B cell (primary cell): ENCODE measurements at regions not wholly inside any gene's neighbourhood (a gene's known extent, or its start where the extent isn't known, plus 50 kb on each side); places are given as distances from the start of the nearest gene placed in this dataset.

Source experiments
- ATAC-seq: fragments of 200-7000 bp; cut with Tn5 transposase; one replicate; pipeline ENCODE4 v1.10.0; 2021; ENCODE audit warnings: low read depth, mild to moderate bottlenecking, moderate number of reproducible peaks, moderate library complexity
- CTCF ChIA-PET: fragments of 350-600 bp; sonication (Branson Sonifier 250); formaldehyde crosslinking; loops from one replicate; lab custom pipeline; 2021; ENCODE audit warnings: antibody characterized with exemption, inconsistent platforms; lab: Charles Lee
- POLR2A ChIA-PET: fragments of 350-600 bp; sonication (Branson Sonifier 250); formaldehyde crosslinking; loops from one replicate; lab custom pipeline; 2021; ENCODE audit warnings: antibody characterized with exemption; lab: Charles Lee
- DNase-seq: peaks from one replicate; pipeline ENCODE4 v3.0.0; 2013
- H2AFZ ChIP-seq: 2 replicates; pipeline ENCODE4 v1.6.1; 2012; ENCODE audit warnings: mild to moderate bottlenecking, low read depth, low read length; ENCODE audit not compliant: insufficient read depth, poor library complexity, severe bottlenecking
- H3K27ac ChIP-seq, 2 donors: 1 replicate in 1 of 2; 2 replicates in 1 of 2; pipeline ENCODE4 v1.5.1; 2012 to 2013; ENCODE audit warnings: low read length in 2 of 2, mild to moderate bottlenecking in 2 of 2, moderate library complexity in 1 of 2
- H3K27me3 ChIP-seq, 4 experiments: fragments of 200-600 bp in 1 of 4; sonication (generic) in 1 of 4; replicated peaks in 1 of 4; 1 replicate in 2 of 4; 2 replicates in 2 of 4; pipeline versions ENCODE4 v1.6.1 to v1.7.0; 2013 to 2016; ENCODE audit warnings: low read length in 3 of 4, mild to moderate bottlenecking in 2 of 4, mixed read lengths in 1 of 4, moderate library complexity in 1 of 4; ENCODE audit not compliant: insufficient read depth in 4 of 4, control insufficient read depth in 3 of 4; ENCODE audit errors: control extremely low read depth in 1 of 4
- H3K36me3 ChIP-seq, 2 experiments: replicated peaks in 1 of 2; 1 replicate in 1 of 2; 2 replicates in 1 of 2; pipeline versions ENCODE4 v1.6.1 to v1.7.1; 2013; ENCODE audit warnings: low read length in 1 of 2; ENCODE audit not compliant: insufficient read depth in 2 of 2, control insufficient read depth in 1 of 2; ENCODE audit errors: control extremely low read depth in 1 of 2, extremely low read depth in 1 of 2
- H3K4me1 ChIP-seq, 2 donors: fragments of 200-600 bp in 1 of 2; sonication (generic) in 1 of 2; 1 replicate in 1 of 2; 2 replicates in 1 of 2; pipeline versions ENCODE4 v1.5.1 to v1.6.1; 2013 to 2017; ENCODE audit warnings: low read length in 2 of 2; ENCODE audit not compliant: control insufficient read depth in 2 of 2, insufficient read depth in 2 of 2
- H3K4me2 ChIP-seq: replicated peaks from 2 replicates; pipeline ENCODE3; 2012; ENCODE audit warnings: mild to moderate bottlenecking, low read depth, low read length; ENCODE audit not compliant: poor library complexity, severe bottlenecking
- H3K4me3 ChIP-seq, 5 experiments: fragments of 200-600 bp in 1 of 5; sonication (generic) in 1 of 5; 1 replicate in 3 of 5; 2 replicates in 2 of 5; pipeline versions ENCODE4 v1.5.1 to v1.7.0; 2011 to 2016; ENCODE audit warnings: low read length in 4 of 5, mild to moderate bottlenecking in 4 of 5, low read depth in 2 of 5, control low read depth in 1 of 5, moderate library complexity in 1 of 5; ENCODE audit not compliant: insufficient read depth in 1 of 5; ENCODE audit errors: control extremely low read depth in 1 of 5, extremely low read depth in 1 of 5
- H3K79me2 ChIP-seq: fragments of 200-600 bp; sonication (generic); one replicate; pipeline ENCODE4 v1.6.0; 2016; ENCODE audit warnings: low read length; ENCODE audit not compliant: control insufficient read depth, insufficient read depth
- H3K9ac ChIP-seq: fragments of 200-600 bp; sonication (generic); 2 replicates; pipeline ENCODE4 v1.6.1; 2017; ENCODE audit warnings: mild to moderate bottlenecking, low read length, moderate library complexity
- H3K9me3 ChIP-seq, 3 donors: one replicate each; pipeline versions ENCODE4 v1.6.1 to v1.7.1; 2013; ENCODE audit warnings: low read length in 2 of 3; ENCODE audit not compliant: control insufficient read depth in 2 of 3, insufficient read depth in 1 of 3; ENCODE audit errors: control extremely low read depth in 1 of 3
- H4K20me1 ChIP-seq: 2 replicates; pipeline ENCODE4 v1.6.0; 2012; ENCODE audit warnings: mild to moderate bottlenecking, low read length; ENCODE audit not compliant: insufficient read depth, control insufficient read depth, poor library complexity, severe bottlenecking
- H3K27ac Mint-ChIP-seq: one replicate; pipeline ENCODE4 v1.8.0; 2021; ENCODE audit warnings: mixed read lengths
- H3K27me3 Mint-ChIP-seq: one replicate; pipeline ENCODE4 v1.8.0; 2021; ENCODE audit warnings: mixed read lengths
- H3K4me1 Mint-ChIP-seq: one replicate; pipeline ENCODE4 v1.8.0; 2021; ENCODE audit warnings: mixed read lengths
- H3K4me3 Mint-ChIP-seq: one replicate; pipeline ENCODE4 v1.8.0; 2021; ENCODE audit warnings: mixed read lengths
- H3K9me3 Mint-ChIP-seq: one replicate; pipeline ENCODE4 v1.8.0; 2022; ENCODE audit warnings: mixed read lengths; ENCODE audit not compliant: insufficient read depth
- CTCF ChIP-seq: fragments of 200-600 bp; IDR thresholded peaks from one replicate; pipeline ENCODE4 v1.8.0; 2022; ENCODE audit warnings: antibody characterized with exemption, mild to moderate bottlenecking
- EZH2 ChIP-seq: IDR thresholded peaks from 2 replicates; pipeline ENCODE4 v1.6.1; 2012; ENCODE audit warnings: borderline replicate concordance, low read depth, mild to moderate bottlenecking, moderate library complexity, low read length; ENCODE audit not compliant: insufficient read depth, poor library complexity, severe bottlenecking
- whole genome bisulfite sequencing: methylation state at CpG from one replicate; pipeline ENCODE4 v1.1.5; 2013; ENCODE audit warnings: missing lambda C conversion rate; ENCODE audit not compliant: insufficient coverage; 5-methylcytosine and 5-hydroxymethylcytosine counted together
- intact Hi-C: fragments of 100-400 bp; cut with micrococcal nuclease; formaldehyde crosslinking; loops from one replicate; pipeline ENCODE4 v1.10.0; 2022

GRCh38 chr17:52294301-52294700 lies 135.8 kb upstream of the CA10 start:
- no peak overlapping the region for H3K4me3 Mint-ChIP-seq

GRCh38 chr17:52287611-52288010 lies 129.1 kb upstream of the CA10 start:
- H3K27me3 Mint-ChIP-seq: no peaks in the 10 kb centered on the region
- Histone ChIP-seq H3K4me2 (no peak overlapping the region), H3K9ac (no peak overlapping the region), H3K27ac (no peak overlapping the region), H3K36me3 (no peaks in the 10 kb centered on the region), H4K20me1 (no peaks in the 10 kb centered on the region), H3K4me3 (no peak overlapping the region), H3K9me3 (peaks cover 0 to 2% (median 0%) of the 10 kb centered on the region in 3 donors), H3K4me1 (no peaks in the 10 kb centered on the region), H2AFZ (no peak overlapping the region), H3K27me3 (no peaks in the 10 kb centered on the region), H3K79me2 (no peaks in the 10 kb centered on the region)
- CTCF ChIA-PET: no interaction called here
- no peak for TF ChIP-seq EZH2
- no peak for TF ChIP-seq CTCF
- ATAC-seq: no peak
- H3K4me1 Mint-ChIP-seq: no peaks in the 10 kb centered on the region
- no peak overlapping the region for H3K4me3 Mint-ChIP-seq
- intact Hi-C loops: no loop called here
- H3K27ac Mint-ChIP-seq: no peak overlapping the region
- POLR2A ChIA-PET: no interaction called here
- no peak for DNase-seq
- no CpG with 5 or more reads among the region's 2 CpGs for WGBS
- H3K9me3 Mint-ChIP-seq: peaks cover 2% of the 10 kb centered on the region

More at GRCh38 chr17:52294301-52294700, 135.8 kb upstream of the CA10 start:
- Histone ChIP-seq H3K9me3 (no peaks in the 10 kb centered on the region), H3K4me1 (no peaks in the 10 kb centered on the region), H2AFZ (no peak overlapping the region), H3K27ac (no peak overlapping the region), H3K4me3 (no peak overlapping the region), H3K79me2 (no peaks in the 10 kb centered on the region), H4K20me1 (no peaks in the 10 kb centered on the region), H3K27me3 (no peaks in the 10 kb centered on the region), H3K4me2 (no peak overlapping the region), H3K9ac (no peak overlapping the region), H3K36me3 (no peaks in the 10 kb centered on the region)
- Mint-ChIP-seq H3K27ac (no peak overlapping the region), H3K27me3 (no peaks in the 10 kb centered on the region), H3K9me3 (peaks cover 2% of the 10 kb centered on the region), H3K4me1 (no peaks in the 10 kb centered on the region)
- intact Hi-C loops: no loop called here
- no peak for TF ChIP-seq EZH2
- no peak for TF ChIP-seq CTCF
- DNase-seq (no peak), ATAC-seq (no peak)
- ChIA-PET CTCF (no interaction called here), POLR2A (no interaction called here)
- 67% methylated on average over 1 of the region's 1 CpG for WGBS
